Neural progenitor cell (in vitro differentiated cells): ENCODE measurements at regions not wholly inside any gene's neighbourhood (a gene's known extent, or its start where the extent isn't known, plus 50 kb on each side); places are given as distances from the start of the nearest gene placed in this dataset.

Experiments
- DNase-seq: peaks from one replicate; pipeline ENCODE4 v3.0.0-alpha.2; 2016; ENCODE audit warnings: low spot score
- H2AFZ ChIP-seq: fragments of 200-600 bp; sonication (generic); replicated peaks from 2 replicates; pipeline ENCODE4 v1.6.1; 2016; ENCODE audit warnings: antibody characterized with exemption
- H3F3A ChIP-seq: fragments of 200-600 bp; sonication (generic); 2 replicates; pipeline ENCODE4 v1.6.1; 2016; ENCODE audit warnings: antibody characterized with exemption, low read depth
- H3K27ac ChIP-seq: fragments of 200-600 bp; sonication (generic); 2 replicates; pipeline ENCODE4 v1.5.1; 2016; ENCODE audit warnings: mild to moderate bottlenecking
- H3K27me3 ChIP-seq: fragments of 200-600 bp; sonication (generic); 2 replicates; pipeline ENCODE4 v1.6.1; 2016; ENCODE audit warnings: mild to moderate bottlenecking, moderate library complexity
- H3K36me3 ChIP-seq: fragments of 200-600 bp; sonication (generic); 2 replicates; pipeline ENCODE4 v1.5.1; 2016
- H3K4me1 ChIP-seq: fragments of 200-600 bp; sonication (generic); 2 replicates; pipeline ENCODE4 v1.6.1; 2016; ENCODE audit warnings: mixed run types
- H3K4me2 ChIP-seq: fragments of 200-600 bp; sonication (generic); 2 replicates; pipeline ENCODE4 v1.6.1; 2016
- H3K4me3 ChIP-seq: fragments of 200-600 bp; sonication (generic); 2 replicates; pipeline ENCODE4 v1.5.1; 2016
- H3K79me2 ChIP-seq: fragments of 200-600 bp; sonication (generic); 2 replicates; pipeline ENCODE4 v1.6.1; 2016; ENCODE audit warnings: low read depth
- H3K9ac ChIP-seq: fragments of 200-600 bp; sonication (generic); 2 replicates; pipeline ENCODE4 v1.6.1; 2016
- H3K9me3 ChIP-seq: fragments of 200-600 bp; sonication (generic); 2 replicates; pipeline ENCODE4 v1.5.1; 2016; ENCODE audit warnings: low read depth
- H4K20me1 ChIP-seq: fragments of 200-600 bp; sonication (generic); 2 replicates; pipeline ENCODE4 v1.6.1; 2016; ENCODE audit warnings: low read depth
- H3K27ac Mint-ChIP-seq: 3 replicates; pipeline ENCODE4 v1.8.0; 2021; ENCODE audit warnings: mixed read lengths
- H3K27me3 Mint-ChIP-seq: 2 replicates; pipeline ENCODE4 v1.8.0; 2022; ENCODE audit warnings: low read depth, mild to moderate bottlenecking, inconsistent platforms, moderate library complexity, mixed read lengths; ENCODE audit not compliant: insufficient read depth
- H3K36me3 Mint-ChIP-seq: 3 replicates; pipeline ENCODE4 v1.8.0; 2021; ENCODE audit warnings: mixed read lengths
- H3K4me1 Mint-ChIP-seq: 3 replicates; pipeline ENCODE4 v1.8.0; 2021; ENCODE audit warnings: mixed read lengths
- H3K4me3 Mint-ChIP-seq: 3 replicates; pipeline ENCODE4 v1.8.0; 2021; ENCODE audit warnings: mild to moderate bottlenecking, moderate library complexity, mixed read lengths
- H3K9me3 Mint-ChIP-seq: 3 replicates; pipeline ENCODE4 v1.8.0; 2020; ENCODE audit warnings: mixed read lengths
- CTCF ChIP-seq: fragments of 200-600 bp; sonication (generic); IDR thresholded peaks from 2 replicates; pipeline ENCODE4 v1.5.1; 2017; ENCODE audit warnings: antibody characterized with exemption, mild to moderate bottlenecking
- EZH2 ChIP-seq: fragments of 200-600 bp; sonication (generic); IDR thresholded peaks from 2 replicates; pipeline ENCODE4 v1.6.1; 2017; ENCODE audit warnings: antibody characterized with exemption, mild to moderate bottlenecking, moderate library complexity
- EZH2phosphoT487 ChIP-seq: fragments of 200-600 bp; sonication (generic); IDR thresholded peaks from 2 replicates; pipeline ENCODE4 v1.6.1; 2017; ENCODE audit warnings: antibody characterized with exemption

- H3K4me2 ChIP-seq: no peak overlapping the region
- H3K4me1 ChIP-seq: no peaks in the 10 kb centered on the region
- DNase-seq: no peak
- H3K9me3 ChIP-seq: no peaks in the 10 kb centered on the region
- no peak overlapping the region for H3K9ac ChIP-seq
- Mint-ChIP-seq H3K4me3 (no peak overlapping the region), H3K9me3 (no peaks in the 10 kb centered on the region), H3K27me3 (no peaks in the 10 kb centered on the region), H3K36me3 (no peaks in the 10 kb centered on the region), H3K4me1 (peaks cover 4% of the 10 kb centered on the region), H3K27ac (no peak overlapping the region)
- no peaks in the 10 kb centered on the region for H4K20me1 ChIP-seq
- no peaks in the 10 kb centered on the region for H3K36me3 ChIP-seq
- no peak for TF ChIP-seq EZH2phosphoT487
- TF ChIP-seq EZH2: no peak
- TF ChIP-seq CTCF: no peak
- no peak overlapping the region for H2AFZ ChIP-seq
- H3K27me3 ChIP-seq: peaks cover 12% of the 10 kb centered on the region
- H3K79me2 ChIP-seq: no peaks in the 10 kb centered on the region
- H3K27ac ChIP-seq: no peak overlapping the region
- H3K4me3 ChIP-seq: no peak overlapping the region
- H3F3A ChIP-seq: no peaks in the 10 kb centered on the region
These were observed 211.0 kb upstream of the NT5C1B start for GRCh38 chr2:18800240-18800971.

- H3K27ac ChIP-seq: no peak overlapping the region
- TF ChIP-seq CTCF: no peak
- no peak for TF ChIP-seq EZH2
- no peak for TF ChIP-seq EZH2phosphoT487
- no peaks in the 10 kb centered on the region for H3K79me2 ChIP-seq
- H3K36me3 ChIP-seq: no peaks in the 10 kb centered on the region
- H3K27me3 ChIP-seq: peaks cover 17% of the 10 kb centered on the region
- Mint-ChIP-seq H3K4me1 (peaks cover 4% of the 10 kb centered on the region), H3K4me3 (no peak overlapping the region), H3K27ac (no peak overlapping the region), H3K9me3 (no peaks in the 10 kb centered on the region), H3K27me3 (no peaks in the 10 kb centered on the region), H3K36me3 (no peaks in the 10 kb centered on the region)
- no peak overlapping the region for H2AFZ ChIP-seq
- no peak overlapping the region for H3K4me2 ChIP-seq
- no peaks in the 10 kb centered on the region for H4K20me1 ChIP-seq
- H3K4me3 ChIP-seq: no peak overlapping the region
- H3F3A ChIP-seq: no peaks in the 10 kb centered on the region
- H3K9me3 ChIP-seq: no peaks in the 10 kb centered on the region
- H3K4me1 ChIP-seq: no peaks in the 10 kb centered on the region
- no peak for DNase-seq
- H3K9ac ChIP-seq: no peak overlapping the region
These were observed 210.0 kb upstream of the NT5C1B start for GRCh38 chr2:18799397-18799796.

GRCh38 chr2:18797133-18797845, 207.9 kb upstream of the NT5C1B start:
- Mint-ChIP-seq H3K4me3 (no peak overlapping the region), H3K36me3 (no peaks in the 10 kb centered on the region), H3K27ac (no peak overlapping the region), H3K27me3 (no peaks in the 10 kb centered on the region), H3K4me1 (peaks cover 4% of the 10 kb centered on the region), H3K9me3 (no peaks in the 10 kb centered on the region)
- Histone ChIP-seq H3K4me1 (no peaks in the 10 kb centered on the region), H3K4me3 (no peak overlapping the region), H3K27me3 (peaks cover 11% of the 10 kb centered on the region), H3K27ac (no peak overlapping the region), H3F3A (no peaks in the 10 kb centered on the region), H3K4me2 (no peak overlapping the region), H3K79me2 (no peaks in the 10 kb centered on the region), H3K36me3 (no peaks in the 10 kb centered on the region), H4K20me1 (no peaks in the 10 kb centered on the region), H2AFZ (no peak overlapping the region), H3K9ac (no peak overlapping the region), H3K9me3 (no peaks in the 10 kb centered on the region)
- TF ChIP-seq EZH2 (no peak), CTCF (no peak), EZH2phosphoT487 (no peak)
- DNase-seq: no peak
